K562 (cell line): ENCODE measurements at regions not wholly inside any gene's neighbourhood (a gene's known extent, or its start where the extent isn't known, plus 50 kb on each side); places are given as distances from the start of the nearest gene placed in this dataset.

Source experiments
- ATAC-seq: fragments of 200-7000 bp; cut with Tn5 transposase; 3 replicates; pipeline ENCODE4 v1.9.1; 2020; ENCODE audit warnings: moderate library complexity
- BruUV-seq: library from RNA; stranded (reverse); fragments of 400-500 nt; replicated peaks from 2 replicates; lab custom pipeline; 2021; lab: Mats Ljungman, UMichigan
- CTCF ChIA-PET: fragments of 300-600 bp; formaldehyde crosslinking; extraction: SDS; loops from one replicate; lab custom pipeline; 2021; ENCODE audit warnings: low intra/inter-chr PET ratio; lab: Yijun Ruan, JAX
- POLR2A ChIA-PET: fragments of 300-600, 350-650 bp; sonication (Branson Sonifier 250); formaldehyde crosslinking; extraction: SDS; loops from one replicate; lab custom pipeline; 2021; ENCODE audit warnings: antibody characterized with exemption, inconsistent platforms; lab: Yijun Ruan, JAX
- DNase-seq, 4 experiments: peaks; one replicate each; pipeline versions ENCODE4 v3.0.0 to v3.0.0-alpha.2; 2011 to 2018; ENCODE audit warnings: low spot score in 3 of 4, mixed read lengths in 3 of 4; ENCODE audit errors: extremely low read depth in 1 of 4
- FAIRE-seq: peaks from 2 replicates; lab custom pipeline; 2011; peaks lifted over from hg19 to GRCh38; lab: Jason Lieb, UNC
- H2AFZ ChIP-seq: 2 replicates; pipeline ENCODE4 v1.6.0; 2011; ENCODE audit warnings: low read depth, low read length, control low read depth, inconsistent platforms
- H3K27ac ChIP-seq: fragments of 200-600 bp; 3 replicates; pipeline ENCODE4 v1.8.0; 2011; ENCODE audit warnings: low read depth, mild to moderate bottlenecking, control low read depth, inconsistent platforms, low read length, moderate library complexity, mixed read lengths; ENCODE audit errors: extremely low read depth
- H3K27me3 ChIP-seq, 2 experiments: fragments of 300-600 bp in 1 of 2; 2 replicates in 1 of 2; 3 replicates in 1 of 2; pipeline versions ENCODE4 v1.6.0 to v1.8.0; 2011; ENCODE audit warnings: inconsistent platforms in 2 of 2, low read length in 2 of 2, mild to moderate bottlenecking in 1 of 2, mixed read lengths in 1 of 2, moderate library complexity in 1 of 2; ENCODE audit not compliant: control insufficient read depth in 2 of 2, insufficient read depth in 2 of 2
- H3K36me3 ChIP-seq: fragments of 300-600 bp; 3 replicates; pipeline ENCODE4 v1.8.0; 2011; ENCODE audit warnings: mild to moderate bottlenecking, low read length, inconsistent platforms; ENCODE audit not compliant: control insufficient read depth, insufficient read depth
- H3K4me1 ChIP-seq, 2 experiments: fragments of 200-600 bp in 1 of 2; replicated peaks in 1 of 2; 2 replicates in 1 of 2; 3 replicates in 1 of 2; pipeline versions ENCODE4 v1.5.1 to v1.8.0; 2011; ENCODE audit warnings: inconsistent platforms in 2 of 2, low read length in 2 of 2, mild to moderate bottlenecking in 1 of 2, mixed read lengths in 1 of 2, moderate library complexity in 1 of 2; ENCODE audit not compliant: control insufficient read depth in 2 of 2, insufficient read depth in 2 of 2
- H3K4me2 ChIP-seq: 2 replicates; pipeline ENCODE4 v1.6.1; 2011; ENCODE audit warnings: low read length, control low read depth, inconsistent platforms, mixed read lengths; ENCODE audit not compliant: insufficient read depth
- H3K4me3 ChIP-seq: fragments of 200-600 bp; sonication (generic), shearing (Covaris generic); 2 replicates; pipeline ENCODE4 v1.5.1; 2016; ENCODE audit warnings: control low read depth, inconsistent platforms
- H3K79me2 ChIP-seq: fragments of 200-600 bp; 3 replicates; pipeline ENCODE4 v1.8.0; 2011; ENCODE audit warnings: low read length, inconsistent platforms; ENCODE audit not compliant: control insufficient read depth, insufficient read depth
- H3K9ac ChIP-seq, 2 experiments: 2 replicates each; pipeline versions ENCODE4 v1.6.0 to v1.6.1; 2011; ENCODE audit warnings: low read depth in 2 of 2, low read length in 2 of 2, control low read depth in 1 of 2, inconsistent platforms in 1 of 2, mild to moderate bottlenecking in 1 of 2, mixed read lengths in 1 of 2; ENCODE audit not compliant: insufficient read depth in 1 of 2
- H3K9me1 ChIP-seq: one replicate; pipeline ENCODE4 v1.6.0; 2011; ENCODE audit warnings: inconsistent platforms, mild to moderate bottlenecking, low read length, moderate library complexity; ENCODE audit not compliant: control insufficient read depth, insufficient read depth
- H3K9me3 ChIP-seq: replicated peaks from 2 replicates; pipeline ENCODE4 v1.5.1; 2011; ENCODE audit warnings: low read depth, low read length, inconsistent platforms; ENCODE audit not compliant: control insufficient read depth, insufficient read depth
- H4K20me1 ChIP-seq: replicated peaks from 2 replicates; pipeline ENCODE4 v1.6.1; 2011; ENCODE audit warnings: low read length, inconsistent platforms, mixed read lengths; ENCODE audit not compliant: control insufficient read depth, insufficient read depth
- BHLHE40 ChIP-seq: IDR thresholded peaks from 2 replicates; pipeline ENCODE4 v1.6.1; 2011; ENCODE audit warnings: low read length, improper control_type of control experiment
- IRF2 ChIP-seq: sonication (generic); formaldehyde crosslinking; IDR thresholded peaks from 2 replicates; pipeline ENCODE4 v1.8.1; 2022; ENCODE audit warnings: mild to moderate bottlenecking, missing genetic modification reagents
- SMARCA5 ChIP-seq: fragments of 450-650 bp; IDR thresholded peaks from 2 replicates; pipeline ENCODE4 v1.6.1; 2016
- TEAD2 ChIP-seq: fragments of 450-650 bp; IDR thresholded peaks from 2 replicates; pipeline ENCODE4 v1.6.1; 2016; ENCODE audit warnings: missing genetic modification characterization, control low read depth, missing compliant biosample characterization
- ZC3H11A ChIP-seq: IDR thresholded peaks from 2 replicates; pipeline ENCODE4 v1.6.1; 2012; ENCODE audit warnings: low read depth, low read length, improper control_type of control experiment
- whole genome bisulfite sequencing: fragments of 100-300 bp; shearing (Covaris generic); methylation state at CpG from one replicate; pipeline ENCODE4 v1.1.6; 2016; ENCODE audit warnings: low coverage, mixed read lengths; ENCODE audit not compliant: insufficient coverage; ENCODE audit errors: missing lambda C conversion rate; 5-methylcytosine and 5-hydroxymethylcytosine counted together
- in situ Hi-C: fragments of 300-500 bp; cut with MboI; formaldehyde crosslinking; loops from 4 replicates; pipeline ENCODE4 v1.15.0; 2018; ENCODE audit warnings: inconsistent platforms, mixed read lengths
- intact Hi-C: fragments of 100-400 bp; cut with micrococcal nuclease; formaldehyde crosslinking; loops from 2 replicates; pipeline ENCODE4 v1.14.2; 2022
- TF ChIP-seq, protein P1 (sequence below): fragments of 450-650 bp; formaldehyde crosslinking; IDR thresholded peaks from 2 replicates; pipeline ENCODE4 v1.4.0; 2020; ENCODE audit warnings: mild to moderate bottlenecking, moderate library complexity
- TF ChIP-seq, protein P2 (sequence below): fragments of 150-350 bp; conservative IDR thresholded peaks from 2 replicates; pipeline ENCODE4 v1.6.1; 2014; ENCODE audit warnings: low read length

DNA sequence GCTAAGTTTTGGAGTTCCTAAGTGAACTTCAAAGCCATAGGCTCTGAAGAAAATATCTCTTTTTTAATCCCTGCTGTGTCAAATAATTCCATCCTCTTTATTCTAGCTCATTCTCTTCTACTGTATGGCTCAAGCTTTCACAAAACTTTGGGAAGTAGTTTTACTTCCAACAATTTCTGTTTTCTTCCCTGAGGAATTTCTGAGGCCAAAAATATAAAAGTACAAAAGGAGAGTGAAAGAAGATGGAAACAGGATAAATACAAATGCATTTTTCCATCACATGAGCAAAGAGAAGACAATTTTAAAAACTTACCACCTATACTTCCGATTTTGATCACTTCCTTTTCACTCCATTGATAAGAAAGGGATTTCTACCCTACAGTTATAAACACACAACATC is 585.7 kb upstream of the DAB2 start:
- Histone ChIP-seq H3K9ac (no peak overlapping the region), H3K4me2 (no peak overlapping the region), H3K27ac (no peak overlapping the region), H3K9me3 (no peaks in the 10 kb centered on the region; the same call in 1 of the 2 replicates), H3K9me1 (no peaks in the 10 kb centered on the region), H3K4me1 (no peaks in the 10 kb centered on the region), H3K79me2 (no peaks in the 10 kb centered on the region), H3K4me3 (no peak overlapping the region), H3K27me3 (no peaks in the 10 kb centered on the region), H2AFZ (no peak overlapping the region), H3K36me3 (no peaks in the 10 kb centered on the region), H4K20me1 (no peaks in the 10 kb centered on the region)
- ChIA-PET POLR2A (no interaction called here), CTCF (no interaction called here)
- 7% methylated on average over 1 of the region's 1 CpG for WGBS
- in situ Hi-C loops, result no loop called here
- TF ChIP-seq BHLHE40 (no peak), TEAD2 (tag) (no peak), IRF2 (CRISPR knock-in tag) (no peak), ZC3H11A (no peak), SMARCA5 (no peak)
- TF ChIP-seq, protein P1, sequence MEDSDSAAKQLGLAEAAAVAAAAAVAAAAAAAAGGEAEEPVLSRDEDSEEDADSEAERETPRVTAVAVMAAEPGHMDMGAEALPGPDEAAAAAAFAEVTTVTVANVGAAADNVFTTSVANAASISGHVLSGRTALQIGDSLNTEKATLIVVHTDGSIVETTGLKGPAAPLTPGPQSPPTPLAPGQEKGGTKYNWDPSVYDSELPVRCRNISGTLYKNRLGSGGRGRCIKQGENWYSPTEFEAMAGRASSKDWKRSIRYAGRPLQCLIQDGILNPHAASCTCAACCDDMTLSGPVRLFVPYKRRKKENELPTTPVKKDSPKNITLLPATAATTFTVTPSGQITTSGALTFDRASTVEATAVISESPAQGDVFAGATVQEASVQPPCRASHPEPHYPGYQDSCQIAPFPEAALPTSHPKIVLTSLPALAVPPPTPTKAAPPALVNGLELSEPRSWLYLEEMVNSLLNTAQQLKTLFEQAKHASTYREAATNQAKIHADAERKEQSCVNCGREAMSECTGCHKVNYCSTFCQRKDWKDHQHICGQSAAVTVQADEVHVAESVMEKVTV (CRISPR knock-in tag), result no peak
- TF ChIP-seq, protein P2, sequence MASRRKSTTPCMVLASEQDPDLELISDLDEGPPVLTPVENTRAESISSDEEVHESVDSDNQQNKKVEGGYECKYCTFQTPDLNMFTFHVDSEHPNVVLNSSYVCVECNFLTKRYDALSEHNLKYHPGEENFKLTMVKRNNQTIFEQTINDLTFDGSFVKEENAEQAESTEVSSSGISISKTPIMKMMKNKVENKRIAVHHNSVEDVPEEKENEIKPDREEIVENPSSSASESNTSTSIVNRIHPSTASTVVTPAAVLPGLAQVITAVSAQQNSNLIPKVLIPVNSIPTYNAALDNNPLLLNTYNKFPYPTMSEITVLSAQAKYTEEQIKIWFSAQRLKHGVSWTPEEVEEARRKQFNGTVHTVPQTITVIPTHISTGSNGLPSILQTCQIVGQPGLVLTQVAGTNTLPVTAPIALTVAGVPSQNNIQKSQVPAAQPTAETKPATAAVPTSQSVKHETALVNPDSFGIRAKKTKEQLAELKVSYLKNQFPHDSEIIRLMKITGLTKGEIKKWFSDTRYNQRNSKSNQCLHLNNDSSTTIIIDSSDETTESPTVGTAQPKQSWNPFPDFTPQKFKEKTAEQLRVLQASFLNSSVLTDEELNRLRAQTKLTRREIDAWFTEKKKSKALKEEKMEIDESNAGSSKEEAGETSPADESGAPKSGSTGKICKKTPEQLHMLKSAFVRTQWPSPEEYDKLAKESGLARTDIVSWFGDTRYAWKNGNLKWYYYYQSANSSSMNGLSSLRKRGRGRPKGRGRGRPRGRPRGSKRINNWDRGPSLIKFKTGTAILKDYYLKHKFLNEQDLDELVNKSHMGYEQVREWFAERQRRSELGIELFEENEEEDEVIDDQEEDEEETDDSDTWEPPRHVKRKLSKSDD, result no peak
- intact Hi-C loops, result no loop called here
- DNase-seq (no peak), ATAC-seq (no peak), FAIRE-seq (no peak)
- no TSS peak for BruUV-seq
